GM12878 (cell line): ENCODE measurements at regions not wholly inside any gene's neighbourhood (a gene's known extent, or its start where the extent isn't known, plus 50 kb on each side); places are given as distances from the start of the nearest gene placed in this dataset.

Experiments used
- HDAC6 ChIP-seq: fragments of 200-600 bp; sonication (generic); IDR thresholded peaks from one replicate; pipeline ENCODE4 v1.8.0; 2017; ENCODE audit warnings: antibody characterized with exemption; ENCODE audit not compliant: unreplicated experiment
- RFX5 ChIP-seq: IDR thresholded peaks from 2 replicates; pipeline ENCODE4 v1.6.1; 2011; ENCODE audit warnings: low read depth, low read length, improper control_type of control experiment
- SMARCA5 ChIP-seq: fragments of 450-650 bp; IDR thresholded peaks from 2 replicates; pipeline ENCODE4 v1.6.1; 2017; ENCODE audit warnings: mild to moderate bottlenecking
- TF ChIP-seq, protein P1 (sequence below): fragments of 450-650 bp; IDR thresholded peaks from 2 replicates; pipeline ENCODE4 v1.6.1; 2017; ENCODE audit warnings: mild to moderate bottlenecking
- TF ChIP-seq, protein P2 (sequence below): IDR thresholded peaks from 2 replicates; pipeline ENCODE4 v1.6.1; 2012; ENCODE audit warnings: low read length, inconsistent platforms
- TF ChIP-seq, protein P3 (sequence below): IDR thresholded peaks from 2 replicates; pipeline ENCODE4 v1.6.1; 2012; ENCODE audit warnings: mild to moderate bottlenecking, low read depth, low read length

DNA sequence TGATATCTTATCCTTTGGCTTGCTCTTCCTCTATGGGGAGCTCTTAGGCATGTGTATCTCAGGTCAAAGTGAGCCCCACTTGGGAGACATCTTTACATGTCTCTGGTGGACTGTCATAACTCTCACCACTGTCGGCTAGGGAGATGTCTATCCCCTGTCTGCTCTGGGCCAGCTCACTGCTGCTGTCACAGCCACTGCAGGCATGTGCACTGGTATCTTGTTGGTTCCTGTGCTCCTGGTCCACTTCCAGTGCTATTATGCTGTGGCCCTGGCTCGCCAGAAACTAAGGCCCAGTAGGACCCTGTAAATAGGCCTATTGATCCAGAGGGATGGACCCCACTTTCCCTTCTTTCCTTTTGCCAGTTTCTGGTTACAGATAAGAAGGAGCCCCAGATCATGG is 56.6 kb upstream of the LAS1L start:
- TF ChIP-seq, protein P1, sequence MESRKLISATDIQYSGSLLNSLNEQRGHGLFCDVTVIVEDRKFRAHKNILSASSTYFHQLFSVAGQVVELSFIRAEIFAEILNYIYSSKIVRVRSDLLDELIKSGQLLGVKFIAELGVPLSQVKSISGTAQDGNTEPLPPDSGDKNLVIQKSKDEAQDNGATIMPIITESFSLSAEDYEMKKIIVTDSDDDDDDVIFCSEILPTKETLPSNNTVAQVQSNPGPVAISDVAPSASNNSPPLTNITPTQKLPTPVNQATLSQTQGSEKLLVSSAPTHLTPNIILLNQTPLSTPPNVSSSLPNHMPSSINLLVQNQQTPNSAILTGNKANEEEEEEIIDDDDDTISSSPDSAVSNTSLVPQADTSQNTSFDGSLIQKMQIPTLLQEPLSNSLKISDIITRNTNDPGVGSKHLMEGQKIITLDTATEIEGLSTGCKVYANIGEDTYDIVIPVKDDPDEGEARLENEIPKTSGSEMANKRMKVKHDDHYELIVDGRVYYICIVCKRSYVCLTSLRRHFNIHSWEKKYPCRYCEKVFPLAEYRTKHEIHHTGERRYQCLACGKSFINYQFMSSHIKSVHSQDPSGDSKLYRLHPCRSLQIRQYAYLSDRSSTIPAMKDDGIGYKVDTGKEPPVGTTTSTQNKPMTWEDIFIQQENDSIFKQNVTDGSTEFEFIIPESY, result no peak
- TF ChIP-seq SMARCA5 (no peak), RFX5 (no peak), HDAC6 (no peak)
- TF ChIP-seq, protein P2, sequence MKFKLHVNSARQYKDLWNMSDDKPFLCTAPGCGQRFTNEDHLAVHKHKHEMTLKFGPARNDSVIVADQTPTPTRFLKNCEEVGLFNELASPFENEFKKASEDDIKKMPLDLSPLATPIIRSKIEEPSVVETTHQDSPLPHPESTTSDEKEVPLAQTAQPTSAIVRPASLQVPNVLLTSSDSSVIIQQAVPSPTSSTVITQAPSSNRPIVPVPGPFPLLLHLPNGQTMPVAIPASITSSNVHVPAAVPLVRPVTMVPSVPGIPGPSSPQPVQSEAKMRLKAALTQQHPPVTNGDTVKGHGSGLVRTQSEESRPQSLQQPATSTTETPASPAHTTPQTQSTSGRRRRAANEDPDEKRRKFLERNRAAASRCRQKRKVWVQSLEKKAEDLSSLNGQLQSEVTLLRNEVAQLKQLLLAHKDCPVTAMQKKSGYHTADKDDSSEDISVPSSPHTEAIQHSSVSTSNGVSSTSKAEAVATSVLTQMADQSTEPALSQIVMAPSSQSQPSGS, result no peak
- TF ChIP-seq, protein P3, sequence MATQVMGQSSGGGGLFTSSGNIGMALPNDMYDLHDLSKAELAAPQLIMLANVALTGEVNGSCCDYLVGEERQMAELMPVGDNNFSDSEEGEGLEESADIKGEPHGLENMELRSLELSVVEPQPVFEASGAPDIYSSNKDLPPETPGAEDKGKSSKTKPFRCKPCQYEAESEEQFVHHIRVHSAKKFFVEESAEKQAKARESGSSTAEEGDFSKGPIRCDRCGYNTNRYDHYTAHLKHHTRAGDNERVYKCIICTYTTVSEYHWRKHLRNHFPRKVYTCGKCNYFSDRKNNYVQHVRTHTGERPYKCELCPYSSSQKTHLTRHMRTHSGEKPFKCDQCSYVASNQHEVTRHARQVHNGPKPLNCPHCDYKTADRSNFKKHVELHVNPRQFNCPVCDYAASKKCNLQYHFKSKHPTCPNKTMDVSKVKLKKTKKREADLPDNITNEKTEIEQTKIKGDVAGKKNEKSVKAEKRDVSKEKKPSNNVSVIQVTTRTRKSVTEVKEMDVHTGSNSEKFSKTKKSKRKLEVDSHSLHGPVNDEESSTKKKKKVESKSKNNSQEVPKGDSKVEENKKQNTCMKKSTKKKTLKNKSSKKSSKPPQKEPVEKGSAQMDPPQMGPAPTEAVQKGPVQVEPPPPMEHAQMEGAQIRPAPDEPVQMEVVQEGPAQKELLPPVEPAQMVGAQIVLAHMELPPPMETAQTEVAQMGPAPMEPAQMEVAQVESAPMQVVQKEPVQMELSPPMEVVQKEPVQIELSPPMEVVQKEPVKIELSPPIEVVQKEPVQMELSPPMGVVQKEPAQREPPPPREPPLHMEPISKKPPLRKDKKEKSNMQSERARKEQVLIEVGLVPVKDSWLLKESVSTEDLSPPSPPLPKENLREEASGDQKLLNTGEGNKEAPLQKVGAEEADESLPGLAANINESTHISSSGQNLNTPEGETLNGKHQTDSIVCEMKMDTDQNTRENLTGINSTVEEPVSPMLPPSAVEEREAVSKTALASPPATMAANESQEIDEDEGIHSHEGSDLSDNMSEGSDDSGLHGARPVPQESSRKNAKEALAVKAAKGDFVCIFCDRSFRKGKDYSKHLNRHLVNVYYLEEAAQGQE, result no peak
